ENCODE measurements at regions not wholly inside any gene's neighbourhood (a gene's known extent, or its start where the extent isn't known, plus 50 kb on each side); places are given as distances from the start of the nearest gene placed in this dataset.

- TF ChIP-seq ZNF274 (IDR thresholded peaks at IDR 0.05; ENCODE audit: low read depth, low read length) (no peak), YY1 (IDR thresholded peaks at IDR 0.05; ENCODE audit: insufficient read depth, insufficient read length) (no peak), SUZ12 (IDR thresholded peaks at IDR 0.05; ENCODE audit: extremely low read depth, insufficient read depth, insufficient read length) (no peak)
Observed at GRCh38 chr21:21831036-21831435, 832.8 kb downstream of the NCAM2 start.

Measured in NT2/D1 (cell line).